Mesenchymal stem cell (in vitro differentiated cells and primary cell): ENCODE measurements at regions not wholly inside any gene's neighbourhood (a gene's known extent, or its start where the extent isn't known, plus 50 kb on each side); places are given as distances from the start of the nearest gene placed in this dataset.

Experiments
- DNase-seq: peaks from one replicate; pipeline ENCODE4 v3.0.0-alpha.2; 2013
- H2AFZ ChIP-seq: one replicate; pipeline ENCODE4 v1.6.1; 2013; ENCODE audit warnings: low read depth, mild to moderate bottlenecking, control low read depth, inconsistent platforms, low read length, moderate library complexity
- H2AK5ac ChIP-seq: 2 replicates; pipeline ENCODE4 v1.6.1; 2013; ENCODE audit warnings: low read length, moderate library complexity, mild to moderate bottlenecking, inconsistent platforms; ENCODE audit not compliant: severe bottlenecking
- H2BK120ac ChIP-seq: one replicate; pipeline ENCODE4 v1.6.1; 2013; ENCODE audit warnings: low read depth, mild to moderate bottlenecking, inconsistent platforms, low read length, moderate library complexity
- H2BK12ac ChIP-seq, 2 experiments: one replicate each; pipeline ENCODE4 v1.6.1; 2013; ENCODE audit warnings: inconsistent platforms in 2 of 2, low read length in 2 of 2, mild to moderate bottlenecking in 2 of 2, moderate library complexity in 2 of 2, control low read depth in 1 of 2
- H2BK15ac ChIP-seq: one replicate; pipeline ENCODE4 v1.6.1; 2013; ENCODE audit warnings: mild to moderate bottlenecking, low read depth, inconsistent platforms; ENCODE audit not compliant: poor library complexity, severe bottlenecking
- H2BK5ac ChIP-seq: 2 replicates; pipeline ENCODE4 v1.6.1; 2013; ENCODE audit warnings: low read depth, mild to moderate bottlenecking, low read length, control low read depth, inconsistent platforms; ENCODE audit not compliant: poor library complexity, severe bottlenecking
- H3K14ac ChIP-seq, 2 experiments: one replicate each; pipeline ENCODE4 v1.6.1; 2013; ENCODE audit warnings: inconsistent platforms in 2 of 2, low read length in 2 of 2, control low read depth in 1 of 2, mild to moderate bottlenecking in 1 of 2, moderate library complexity in 1 of 2
- H3K18ac ChIP-seq, 2 experiments: one replicate each; pipeline ENCODE4 v1.6.1; 2013; ENCODE audit warnings: inconsistent platforms in 2 of 2, low read length in 2 of 2, control low read depth in 1 of 2, low read depth in 1 of 2, mild to moderate bottlenecking in 1 of 2
- H3K23ac ChIP-seq, 2 experiments: one replicate each; pipeline ENCODE4 v1.6.1; 2013; ENCODE audit warnings: inconsistent platforms in 2 of 2, low read length in 2 of 2, mild to moderate bottlenecking in 2 of 2, moderate library complexity in 2 of 2, control low read depth in 1 of 2
- H3K27ac ChIP-seq: 2 replicates; pipeline ENCODE4 v1.5.1; 2013; ENCODE audit warnings: mild to moderate bottlenecking, moderate library complexity, low read length, control low read depth, inconsistent platforms; ENCODE audit not compliant: poor library complexity, severe bottlenecking
- H3K27me3 ChIP-seq, 2 experiments: 2 replicates each; pipeline versions ENCODE4 v1.6.1 to v1.7.0; 2013; ENCODE audit warnings: low read length in 2 of 2, mild to moderate bottlenecking in 2 of 2, moderate library complexity in 2 of 2, control low read depth in 1 of 2, inconsistent platforms in 1 of 2; ENCODE audit not compliant: control insufficient read depth in 1 of 2, insufficient read depth in 1 of 2
- H3K36me3 ChIP-seq, 2 experiments: 2 replicates each; pipeline versions ENCODE4 v1.6.1 to v1.7.0; 2013; ENCODE audit warnings: low read length in 2 of 2, control low read depth in 1 of 2, inconsistent platforms in 1 of 2, low read depth in 1 of 2, mild to moderate bottlenecking in 1 of 2; ENCODE audit not compliant: insufficient read depth in 2 of 2, control insufficient read depth in 1 of 2
- H3K4ac ChIP-seq, 2 experiments: one replicate each; pipeline ENCODE4 v1.6.1; 2013; ENCODE audit warnings: inconsistent platforms in 2 of 2, low read length in 2 of 2, mild to moderate bottlenecking in 2 of 2, moderate library complexity in 2 of 2, control low read depth in 1 of 2, low read depth in 1 of 2
- H3K4me1 ChIP-seq: 2 replicates; pipeline ENCODE4 v1.6.1; 2013; ENCODE audit warnings: low read depth, low read length, control low read depth; ENCODE audit not compliant: control insufficient read depth, insufficient read depth
- H3K4me2 ChIP-seq: 2 replicates; pipeline ENCODE4 v1.6.1; 2013; ENCODE audit warnings: low read length, mild to moderate bottlenecking, inconsistent platforms; ENCODE audit not compliant: poor library complexity, severe bottlenecking
- H3K4me3 ChIP-seq, 2 experiments: 2 replicates each; pipeline versions ENCODE4 v1.5.1 to v1.7.0; 2013; ENCODE audit warnings: low read length in 2 of 2, mild to moderate bottlenecking in 2 of 2, control low read depth in 1 of 2, low read depth in 1 of 2; ENCODE audit not compliant: insufficient read depth in 1 of 2
- H3K79me1 ChIP-seq: replicated peaks from 2 replicates; pipeline ENCODE4 v1.6.1; 2013; ENCODE audit warnings: mild to moderate bottlenecking, control low read depth, low read length, inconsistent platforms; ENCODE audit not compliant: poor library complexity, severe bottlenecking
- H3K9ac ChIP-seq: 2 replicates; pipeline ENCODE4 v1.7.0; 2013; ENCODE audit warnings: mild to moderate bottlenecking, low read length, moderate library complexity
- H3K9me3 ChIP-seq: 2 replicates; pipeline ENCODE4 v1.7.0; 2013; ENCODE audit warnings: mild to moderate bottlenecking, low read length; ENCODE audit not compliant: control insufficient read depth
- H4K8ac ChIP-seq: one replicate; pipeline ENCODE4 v1.6.1; 2013; ENCODE audit warnings: inconsistent platforms, mild to moderate bottlenecking, low read length, moderate library complexity
- H4K91ac ChIP-seq: one replicate; pipeline ENCODE4 v1.6.1; 2013; ENCODE audit warnings: mild to moderate bottlenecking, low read length, inconsistent platforms
- WGBS: methylation state at CpG from one replicate; pipeline ENCODE4 v1.1.7; 2013; ENCODE audit warnings: mixed read lengths; 5-methylcytosine and 5-hydroxymethylcytosine counted together

- Histone ChIP-seq H3K14ac (no peak overlapping the region), H3K36me3 (no peaks in the 10 kb centered on the region)
- DNase-seq, result no peak
Measured at GRCh38 chr2:83650898-83651297, 808.2 kb downstream of the SUCLG1 start.

DNA sequence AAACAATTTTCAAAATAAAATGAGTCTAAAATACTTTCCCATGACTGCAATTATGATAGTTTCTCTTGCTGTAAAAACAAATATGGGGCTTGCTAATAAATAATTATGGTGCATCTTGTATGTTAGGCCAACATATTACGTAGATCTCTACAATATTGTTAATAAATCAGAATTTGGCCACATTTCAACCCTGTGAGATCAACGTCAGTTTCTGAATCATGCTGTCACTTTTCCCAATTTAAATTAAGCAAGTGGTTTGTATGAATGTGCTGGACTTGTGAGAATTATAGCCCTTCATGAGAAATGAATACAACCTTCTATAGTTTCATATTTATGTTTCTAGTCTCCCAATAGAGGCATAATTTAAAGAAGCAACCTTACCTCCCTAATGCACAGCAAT lies 808.9 kb downstream of the SUCLG1 start:
- Histone ChIP-seq H3K4me2 (no peak overlapping the region), H4K91ac (no peak overlapping the region), H2BK12ac (no peak overlapping the region), H2BK15ac (no peak overlapping the region), H2AK5ac (no peak overlapping the region), H2BK5ac (no peak overlapping the region), H3K4me3 (no peak overlapping the region), H3K27ac (no peak overlapping the region), H3K79me1 (no peaks in the 10 kb centered on the region), H2BK120ac (no peak overlapping the region), H3K14ac (no peak overlapping the region), H3K9me3 (no peaks in the 10 kb centered on the region), H3K4me1 (no peaks in the 10 kb centered on the region), H3K4ac (no peak overlapping the region), H3K9ac (no peak overlapping the region), H3K18ac (no peak overlapping the region), H2AFZ (no peak overlapping the region), H3K23ac (no peak overlapping the region), H4K8ac (no peak overlapping the region), H3K36me3 (no peaks in the 10 kb centered on the region), H3K27me3 (no peaks in the 10 kb centered on the region)
- 71% methylated on average over 1 of the region's 2 CpGs for WGBS
- no peak for DNase-seq

More at GRCh38 chr2:83650898-83651297, 808.2 kb downstream of the SUCLG1 start:
- H3K4me1 ChIP-seq, result no peaks in the 10 kb centered on the region
- no peak overlapping the region for H2BK12ac ChIP-seq
- H2BK5ac ChIP-seq, result no peak overlapping the region
- no peaks in the 10 kb centered on the region for H3K9me3 ChIP-seq
- no peak overlapping the region for H2AFZ ChIP-seq
- H2BK120ac ChIP-seq, result no peak overlapping the region
- no peak overlapping the region for H3K9ac ChIP-seq
- no peak overlapping the region for H4K8ac ChIP-seq
- no peak overlapping the region for H3K4ac ChIP-seq
- H3K4me3 ChIP-seq, result no peak overlapping the region
- H3K27ac ChIP-seq, result no peak overlapping the region
- H3K23ac ChIP-seq, result no peak overlapping the region
- no peak overlapping the region for H3K4me2 ChIP-seq
- WGBS, result 100% methylated on average over 1 of the region's 1 CpG
- H2BK15ac ChIP-seq, result no peak overlapping the region
- H4K91ac ChIP-seq, result no peak overlapping the region
- H3K18ac ChIP-seq, result no peak overlapping the region
- H2AK5ac ChIP-seq, result no peak overlapping the region
- no peaks in the 10 kb centered on the region for H3K79me1 ChIP-seq
- H3K27me3 ChIP-seq, result no peaks in the 10 kb centered on the region

DNA sequence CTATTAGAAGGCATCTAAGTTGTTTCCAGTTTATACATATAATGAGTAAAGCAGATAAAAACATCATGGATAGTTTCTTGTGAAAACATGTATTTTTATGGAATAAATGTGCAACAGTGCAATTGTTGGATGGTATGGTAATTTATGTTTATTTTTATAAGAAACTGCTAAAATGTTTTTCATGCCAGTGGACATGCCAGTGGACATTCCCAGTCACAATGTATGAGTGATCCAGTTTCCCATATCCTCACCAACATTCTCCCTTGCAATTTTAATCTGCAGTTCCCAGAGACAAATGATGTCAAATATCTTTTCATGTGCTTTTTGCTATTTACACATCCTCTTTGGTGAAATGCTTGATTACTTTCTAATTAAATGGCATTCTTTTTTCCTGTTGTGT lies 818.6 kb downstream of the SUCLG1 start:
- Histone ChIP-seq H3K27ac (no peak overlapping the region), H3K4me3 (no peak overlapping the region), H2BK15ac (no peak overlapping the region), H3K9ac (no peak overlapping the region), H3K4me2 (no peak overlapping the region), H3K4ac (no peak overlapping the region), H4K91ac (no peak overlapping the region), H2BK120ac (no peak overlapping the region), H2AK5ac (no peak overlapping the region), H3K4me1 (no peaks in the 10 kb centered on the region), H2BK5ac (no peak overlapping the region), H3K18ac (no peak overlapping the region), H3K27me3 (no peaks in the 10 kb centered on the region), H4K8ac (no peak overlapping the region), H2AFZ (no peak overlapping the region), H3K79me1 (no peaks in the 10 kb centered on the region), H2BK12ac (no peak overlapping the region), H3K23ac (no peak overlapping the region), H3K14ac (no peak overlapping the region), H3K9me3 (no peaks in the 10 kb centered on the region), H3K36me3 (no peaks in the 10 kb centered on the region)
- no peak for DNase-seq

DNA sequence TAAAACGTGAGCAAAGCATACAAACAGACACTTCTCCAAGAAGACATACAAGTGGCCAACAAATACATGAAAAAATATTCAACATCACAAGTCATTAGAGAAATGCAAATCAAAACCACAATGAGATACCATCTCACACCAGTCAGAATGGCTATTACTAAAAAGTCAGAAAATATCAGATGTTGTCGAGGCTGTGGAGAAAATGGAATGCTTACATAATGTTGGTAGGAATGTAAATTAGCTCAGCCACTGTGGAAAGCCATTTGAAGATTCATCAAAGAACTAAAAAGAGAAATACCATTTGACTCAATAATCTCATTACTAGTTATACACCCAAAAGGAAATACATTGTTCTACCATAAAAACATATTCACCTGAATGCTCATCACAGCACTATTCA lies 825.7 kb downstream of the SUCLG1 start:
- DNase-seq, result no peak
- H3K36me3 ChIP-seq, result no peaks in the 10 kb centered on the region
- no peak overlapping the region for H3K9ac ChIP-seq
- no peaks in the 10 kb centered on the region for H3K9me3 ChIP-seq
- no peak overlapping the region for H3K23ac ChIP-seq
- H3K4ac ChIP-seq, result no peak overlapping the region
- H4K91ac ChIP-seq, result no peak overlapping the region
- no peak overlapping the region for H3K4me3 ChIP-seq
- H2BK5ac ChIP-seq, result no peak overlapping the region
- no peak overlapping the region for H2AFZ ChIP-seq
- H2BK12ac ChIP-seq, result no peak overlapping the region
- H3K4me2 ChIP-seq, result no peak overlapping the region
- no peaks in the 10 kb centered on the region for H3K79me1 ChIP-seq
- no peak overlapping the region for H2BK15ac ChIP-seq
- H3K18ac ChIP-seq, result no peak overlapping the region
- H2AK5ac ChIP-seq, result no peak overlapping the region
- no peak overlapping the region for H3K14ac ChIP-seq
- no peak overlapping the region for H2BK120ac ChIP-seq
- no peaks in the 10 kb centered on the region for H3K4me1 ChIP-seq
- no peak overlapping the region for H4K8ac ChIP-seq
- H3K27ac ChIP-seq, result no peak overlapping the region
- 9% methylated on average over 1 of the region's 2 CpGs for WGBS
- H3K27me3 ChIP-seq, result no peaks in the 10 kb centered on the region
